ENCODE measurements at regions not wholly inside any gene's neighbourhood (a gene's known extent, or its start where the extent isn't known, plus 50 kb on each side); places are given as distances from the start of the nearest gene placed in this dataset.

DNA sequence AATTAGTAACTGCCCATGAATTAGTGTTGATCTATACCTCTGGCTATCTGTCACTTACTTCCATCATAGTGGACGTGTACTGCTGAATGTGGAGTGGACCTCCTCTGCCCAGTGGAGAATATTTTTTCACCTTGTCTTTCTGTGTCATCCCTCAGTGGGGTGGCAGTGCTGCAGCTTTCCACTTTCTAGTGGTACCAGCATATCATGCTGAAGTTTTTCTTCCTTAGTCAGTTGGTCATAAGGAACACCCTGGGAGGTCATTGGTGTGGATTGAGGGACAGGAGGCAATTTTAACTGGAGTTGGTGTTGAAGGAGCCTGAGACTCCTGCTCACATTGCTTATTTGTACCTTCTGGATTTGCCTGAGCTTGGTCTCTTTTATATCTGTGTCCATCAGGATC, 151.7 kb upstream of the ANKH start:
- H3K4me3 Mint-ChIP-seq, result no peak overlapping the region

DNA sequence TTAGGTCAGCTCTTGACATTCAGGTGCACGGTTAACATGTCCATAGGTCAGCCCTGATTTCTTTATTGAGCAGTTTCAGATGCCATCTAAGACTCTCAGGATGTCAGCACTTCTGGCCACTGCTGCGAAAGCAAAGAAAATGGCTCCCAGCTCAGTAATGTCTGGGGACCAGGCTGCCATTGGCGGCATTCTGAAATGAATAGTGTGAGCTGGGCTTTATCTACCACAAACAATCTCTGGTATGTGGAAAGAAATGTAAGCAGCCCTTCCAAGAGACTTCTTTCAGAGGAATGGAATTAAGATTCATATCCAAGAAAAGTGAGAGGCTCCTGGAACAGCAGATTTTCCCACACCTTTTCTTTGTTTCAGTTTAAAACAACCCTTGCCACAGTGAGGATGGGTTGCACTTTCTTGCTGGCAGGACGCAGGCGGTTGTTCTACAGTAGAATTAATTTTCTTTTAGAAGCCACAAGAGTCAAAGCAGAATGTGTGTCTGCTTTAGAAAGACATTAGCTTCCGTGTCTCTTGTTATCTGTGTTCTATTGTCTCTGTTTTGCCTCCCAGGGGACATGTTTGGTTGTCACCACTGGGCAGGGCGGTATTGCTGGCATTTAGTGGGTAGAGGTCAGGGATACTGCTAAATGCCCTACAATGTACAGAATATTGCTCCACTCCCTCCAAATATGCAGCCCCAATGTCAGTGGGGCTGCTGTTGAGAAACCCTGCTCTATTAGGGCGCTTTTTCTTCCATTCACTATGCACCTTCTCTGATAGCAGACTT, 149.9 kb upstream of the ANKH start:
- H3K27me3 Mint-ChIP-seq, result peaks cover 3 to 16% of the 10 kb centered on the region in 2 donors
- CTCF ChIA-PET (ENCODE audit: partially characterized antibody), result interaction anchor here (0.8 to 1.1 kb wide), 2 partner anchors 15 to 295 kb away, joined by 3 to 4 read pairs; no protein-coding TSS in a partner anchor
- intact Hi-C loops (cut with micrococcal nuclease), result no loop called here
- no peak overlapping the region for H3K27ac Mint-ChIP-seq
- peaks cover 0 to 4% (median 0%) of the 10 kb centered on the region in 8 donors for H3K9me3 Mint-ChIP-seq
- no peaks in the 10 kb centered on the region for H3K4me1 Mint-ChIP-seq
- H3K27ac ChIP-seq (ENCODE audit: low read depth, low read length), result no peak overlapping the region
- H3K4me3 ChIP-seq (ENCODE audit: low read length in 2 of 2), result no peak overlapping the region
- POLR2A ChIA-PET (ENCODE audit: partially characterized antibody), result no interaction called here
- no peaks in the 10 kb centered on the region for H3K9me3 ChIP-seq (ENCODE audit: control insufficient read depth in 1 of 2, low read length in 2 of 2)
- no peaks in the 10 kb centered on the region for H3K4me1 ChIP-seq (ENCODE audit: insufficient read depth, low read length)
- no peak for DNase-seq
- no peaks in the 10 kb centered on the region for H3K36me3 Mint-ChIP-seq
- H3K36me3 ChIP-seq (ENCODE audit: insufficient read depth, low read length), result no peaks in the 10 kb centered on the region
- peak overlapping the region in 1 of 8 donors; percentile 15 for H3K4me3 Mint-ChIP-seq
- peaks cover 4% of the 10 kb centered on the region for H3K27me3 ChIP-seq (ENCODE audit: insufficient read depth, low read length)

More for the DNA sequence above, 151.7 kb upstream of the ANKH start:
- H3K36me3 ChIP-seq (ENCODE audit: insufficient read depth, low read length), result no peaks in the 10 kb centered on the region
- H3K9me3 ChIP-seq (ENCODE audit: control insufficient read depth in 1 of 2, low read length in 2 of 2), result no peaks in the 10 kb centered on the region
- intact Hi-C loops (cut with micrococcal nuclease), result no loop called here
- Mint-ChIP-seq H3K27ac (no peak overlapping the region), H3K36me3 (peaks cover 0 to 4% of the 10 kb centered on the region in 2 donors), H3K4me1 (no peaks in the 10 kb centered on the region), H3K9me3 (peaks cover 0 to 12% (median 1%) of the 10 kb centered on the region in 8 donors), H3K27me3 (peaks cover 9 to 30% of the 10 kb centered on the region in 2 donors)
- ChIA-PET CTCF (ENCODE audit: partially characterized antibody) (interaction anchor here (1.0 kb wide), 1 partner anchor 8 kb away, joined by 3 read pairs; no protein-coding TSS in a partner anchor), POLR2A (ENCODE audit: partially characterized antibody) (no interaction called here)
- no peaks in the 10 kb centered on the region for H3K4me1 ChIP-seq (ENCODE audit: insufficient read depth, low read length)
- DNase-seq, result no peak
- H3K4me3 ChIP-seq (ENCODE audit: low read length in 2 of 2), result no peak overlapping the region
- no peak overlapping the region for H3K27ac ChIP-seq (ENCODE audit: low read depth, low read length)
- H3K27me3 ChIP-seq (ENCODE audit: insufficient read depth, low read length), result peaks cover 4% of the 10 kb centered on the region

DNA sequence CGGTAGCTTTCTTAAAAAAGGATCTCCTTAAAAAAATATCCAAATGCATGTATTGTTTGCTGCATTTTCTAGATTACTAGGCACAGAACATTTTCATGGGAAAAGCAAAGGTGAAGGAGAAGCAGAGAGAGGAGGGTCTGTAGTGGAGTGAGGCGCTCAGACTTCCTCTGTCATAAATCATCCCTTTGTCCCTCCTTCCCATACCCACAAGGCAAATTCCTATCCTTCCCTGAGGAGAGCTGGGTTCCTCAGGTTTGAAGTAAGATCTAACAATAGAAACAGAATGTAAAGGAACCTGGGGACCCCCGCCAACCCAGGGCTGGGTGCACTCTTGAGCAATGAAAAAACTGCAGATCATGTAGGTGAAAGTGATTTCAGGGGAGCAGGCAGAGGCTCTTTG, 149.2 kb upstream of the ANKH start:
- H3K9me3 ChIP-seq (ENCODE audit: control insufficient read depth in 1 of 2, low read length in 2 of 2), result no peaks in the 10 kb centered on the region
- Mint-ChIP-seq H3K4me1 (no peaks in the 10 kb centered on the region), H3K27ac (no peak overlapping the region), H3K27me3 (peaks cover 2 to 13% of the 10 kb centered on the region in 2 donors), H3K4me3 (no peak overlapping the region), H3K9me3 (peaks cover 0 to 4% (median 0%) of the 10 kb centered on the region in 8 donors), H3K36me3 (no peaks in the 10 kb centered on the region)
- no peak overlapping the region for H3K27ac ChIP-seq (ENCODE audit: low read depth, low read length)
- no peaks in the 10 kb centered on the region for H3K4me1 ChIP-seq (ENCODE audit: insufficient read depth, low read length)
- intact Hi-C loops (cut with micrococcal nuclease), result no loop called here
- ChIA-PET CTCF (ENCODE audit: partially characterized antibody) (interaction anchor here (0.8 to 1.1 kb wide), 3 partner anchors 15 to 294 kb away, joined by 3 to 5 read pairs (median 4); no protein-coding TSS in a partner anchor), POLR2A (ENCODE audit: partially characterized antibody) (no interaction called here)
- no peaks in the 10 kb centered on the region for H3K36me3 ChIP-seq (ENCODE audit: insufficient read depth, low read length)
- H3K4me3 ChIP-seq (ENCODE audit: low read length in 2 of 2), result no peak overlapping the region
- DNase-seq, result no peak
- H3K27me3 ChIP-seq (ENCODE audit: insufficient read depth, low read length), result peaks cover 4% of the 10 kb centered on the region

DNA sequence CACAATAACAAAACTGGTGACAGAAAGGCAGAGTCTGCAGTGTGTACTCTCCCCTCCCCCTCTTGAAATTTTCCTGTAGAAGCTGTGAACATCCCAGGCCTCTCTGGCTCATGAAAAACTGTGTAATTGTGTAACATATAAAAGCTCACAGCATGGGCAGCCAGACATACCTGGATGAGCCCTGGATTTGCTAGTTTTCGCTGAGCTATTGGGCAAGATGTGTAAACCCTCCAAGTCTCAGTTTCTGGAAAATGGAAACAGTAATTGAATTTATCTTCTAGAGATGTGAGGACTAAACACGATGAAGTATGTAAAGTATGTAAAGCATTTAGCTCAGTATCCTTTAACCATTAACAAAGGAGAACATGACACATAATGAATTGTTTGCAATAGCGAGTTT, 143.2 kb upstream of the ANKH start:
- no peaks in the 10 kb centered on the region for H3K4me1 Mint-ChIP-seq
- POLR2A ChIA-PET (ENCODE audit: partially characterized antibody), result no interaction called here
- intact Hi-C loops (cut with micrococcal nuclease), result loop anchor here (1.0 kb wide), 5 partner anchors 288 to 663 kb away; no protein-coding TSS in a partner anchor

DNA sequence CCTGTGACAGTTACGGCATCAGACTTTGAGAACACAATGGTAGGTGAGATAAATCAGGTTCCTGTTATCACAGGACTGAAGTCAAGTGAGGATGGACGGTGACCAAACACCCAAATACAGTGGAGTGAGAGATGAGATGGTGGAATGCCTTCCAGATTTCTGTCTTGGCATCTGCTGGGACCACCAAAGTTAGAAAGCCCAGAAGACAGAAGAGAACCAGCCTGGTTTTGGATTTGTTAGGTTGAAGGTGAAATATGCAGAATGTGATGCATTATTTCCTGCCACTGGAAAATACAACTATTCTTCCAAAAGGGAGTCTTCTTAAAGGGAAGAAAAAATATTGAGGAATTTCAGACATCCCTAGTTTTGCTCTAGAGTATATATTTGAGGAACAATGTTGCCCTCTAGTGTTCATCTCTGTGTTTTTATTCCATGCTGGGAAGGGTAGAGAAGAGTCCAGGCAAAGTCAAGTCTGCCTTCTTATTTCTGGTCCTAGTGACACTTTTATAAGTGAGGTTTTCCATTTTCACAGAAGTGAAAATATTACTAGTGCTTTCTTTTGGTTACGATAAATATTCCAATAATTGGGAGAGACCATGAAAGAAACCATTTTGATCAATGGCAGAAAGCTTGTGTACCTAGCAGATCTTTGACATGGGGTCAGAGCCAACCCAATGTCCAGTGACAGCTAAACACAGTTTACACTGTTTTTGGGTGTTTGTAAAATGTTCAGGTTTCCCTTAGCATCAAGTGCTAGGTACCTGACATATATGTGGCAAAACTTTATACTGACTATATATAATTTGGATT, 142.3 kb upstream of the ANKH start:
- Mint-ChIP-seq H3K9me3 (peaks cover 0 to 2% (median 0%) of the 10 kb centered on the region in 8 donors), H3K36me3 (no peaks in the 10 kb centered on the region), H3K4me1 (no peaks in the 10 kb centered on the region), H3K27ac (no peak overlapping the region), H3K4me3 (no peak overlapping the region), H3K27me3 (peaks cover 0 to under 1% of the 10 kb centered on the region in 2 donors)
- intact Hi-C loops (cut with micrococcal nuclease), result loop anchor here (1.0 kb wide), 5 partner anchors 287 to 662 kb away; no protein-coding TSS in a partner anchor
- Histone ChIP-seq H3K9me3 (ENCODE audit: control insufficient read depth in 1 of 2, low read length in 2 of 2) (no peaks in the 10 kb centered on the region), H3K4me1 (ENCODE audit: insufficient read depth, low read length) (no peaks in the 10 kb centered on the region), H3K27me3 (ENCODE audit: insufficient read depth, low read length) (no peaks in the 10 kb centered on the region), H3K27ac (ENCODE audit: low read depth, low read length) (no peak overlapping the region), H3K4me3 (ENCODE audit: low read length in 2 of 2) (no peak overlapping the region), H3K36me3 (ENCODE audit: insufficient read depth, low read length) (no peaks in the 10 kb centered on the region)
- ChIA-PET POLR2A (ENCODE audit: partially characterized antibody) (no interaction called here), CTCF (ENCODE audit: partially characterized antibody) (interaction anchor here (0.6 to 3.8 kb wide), 8 partner anchors 8 to 662 kb away, joined by 3 to 32 read pairs (median 4); no protein-coding TSS in a partner anchor)
- peak in 4 of 5 donors; percentile 19 to 36 (median 28) for DNase-seq

More for the DNA sequence above, 143.2 kb upstream of the ANKH start:
- CTCF ChIA-PET (ENCODE audit: partially characterized antibody), result interaction anchor here (0.6 to 3.8 kb wide), 11 partner anchors 9 to 663 kb away, joined by 3 to 32 read pairs (median 3); no protein-coding TSS in a partner anchor
- Mint-ChIP-seq H3K36me3 (no peaks in the 10 kb centered on the region), H3K4me3 (no peak overlapping the region), H3K27me3 (no peaks in the 10 kb centered on the region), H3K9me3 (peaks cover 0 to 2% (median 0%) of the 10 kb centered on the region in 8 donors), H3K27ac (no peak overlapping the region)
- no peaks in the 10 kb centered on the region for H3K27me3 ChIP-seq (ENCODE audit: insufficient read depth, low read length)
- no peak for DNase-seq
- H3K4me1 ChIP-seq (ENCODE audit: insufficient read depth, low read length), result no peaks in the 10 kb centered on the region
- no peaks in the 10 kb centered on the region for H3K9me3 ChIP-seq (ENCODE audit: control insufficient read depth in 1 of 2, low read length in 2 of 2)
- H3K4me3 ChIP-seq (ENCODE audit: low read length in 2 of 2), result no peak overlapping the region
- no peak overlapping the region for H3K27ac ChIP-seq (ENCODE audit: low read depth, low read length)
- no peaks in the 10 kb centered on the region for H3K36me3 ChIP-seq (ENCODE audit: insufficient read depth, low read length)

DNA sequence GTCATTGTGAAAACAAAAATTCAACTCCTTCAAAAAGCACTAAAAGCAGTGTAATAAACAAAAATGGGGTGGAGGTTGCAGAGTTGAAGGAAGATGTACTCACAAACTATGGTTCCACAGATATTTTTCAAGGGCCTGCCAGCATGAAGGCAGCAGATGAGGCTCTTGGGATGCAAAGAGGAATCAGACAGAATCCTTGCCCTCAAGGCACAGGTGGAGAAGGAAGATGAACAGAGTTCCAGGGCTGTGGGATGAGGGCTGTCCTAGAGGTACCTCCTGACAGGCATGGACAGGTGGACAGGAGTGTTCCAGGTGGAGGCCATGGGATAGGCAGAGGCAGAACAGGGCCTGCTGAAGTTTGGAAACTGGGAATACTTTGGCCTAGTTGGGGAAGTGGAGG, 140.5 kb upstream of the ANKH start:
- Mint-ChIP-seq H3K9me3 (no peaks in the 10 kb centered on the region), H3K36me3 (no peaks in the 10 kb centered on the region), H3K27me3 (peaks cover 0 to 2% of the 10 kb centered on the region in 2 donors), H3K4me3 (no peak overlapping the region), H3K4me1 (no peaks in the 10 kb centered on the region), H3K27ac (peak overlapping the region in 2 of 7 donors; percentile 76)
- Histone ChIP-seq H3K4me1 (ENCODE audit: insufficient read depth, low read length) (no peaks in the 10 kb centered on the region), H3K9me3 (ENCODE audit: control insufficient read depth in 1 of 2, low read length in 2 of 2) (no peaks in the 10 kb centered on the region), H3K27ac (ENCODE audit: low read depth, low read length) (no peak overlapping the region), H3K27me3 (ENCODE audit: insufficient read depth, low read length) (no peaks in the 10 kb centered on the region), H3K36me3 (ENCODE audit: insufficient read depth, low read length) (no peaks in the 10 kb centered on the region), H3K4me3 (ENCODE audit: low read length in 2 of 2) (no peak overlapping the region)
- intact Hi-C loops (cut with micrococcal nuclease), result no loop called here
- CTCF ChIA-PET (ENCODE audit: partially characterized antibody), result interaction anchor here (1.0 to 1.2 kb wide), 5 partner anchors 9 to 329 kb away, joined by 3 to 4 read pairs (median 3); no protein-coding TSS in a partner anchor
- POLR2A ChIA-PET (ENCODE audit: partially characterized antibody), result no interaction called here
- DNase-seq, result no peak

DNA sequence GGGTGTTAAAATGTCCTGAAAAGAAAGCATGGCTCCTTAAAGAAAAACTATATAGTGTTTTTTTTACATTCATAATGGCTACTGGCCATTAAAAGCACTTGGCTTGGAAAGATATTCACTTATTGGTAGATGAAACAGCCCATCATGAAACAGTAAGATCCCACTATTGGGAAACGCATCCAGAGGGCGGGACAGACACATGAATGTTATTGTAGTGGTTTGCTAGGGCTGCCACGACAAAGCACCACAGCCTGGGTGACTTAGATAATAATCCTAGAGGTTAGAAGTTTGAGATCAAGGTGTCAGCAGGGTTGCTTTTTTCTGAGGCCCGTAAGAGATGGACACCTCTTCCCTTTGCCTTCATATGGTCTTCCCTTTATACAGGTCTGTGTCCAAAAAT, 139.4 kb upstream of the ANKH start:
- no peaks in the 10 kb centered on the region for H3K27me3 ChIP-seq (ENCODE audit: insufficient read depth, low read length)
- no peaks in the 10 kb centered on the region for H3K4me1 ChIP-seq (ENCODE audit: insufficient read depth, low read length)
- H3K36me3 ChIP-seq (ENCODE audit: insufficient read depth, low read length), result no peaks in the 10 kb centered on the region
- H3K27ac ChIP-seq (ENCODE audit: low read depth, low read length), result no peak overlapping the region
- no peak for DNase-seq
- Mint-ChIP-seq H3K36me3 (no peaks in the 10 kb centered on the region), H3K9me3 (no peaks in the 10 kb centered on the region), H3K27ac (no peak overlapping the region), H3K27me3 (peaks cover 0 to 3% of the 10 kb centered on the region in 2 donors), H3K4me3 (no peak overlapping the region), H3K4me1 (no peaks in the 10 kb centered on the region)
- H3K4me3 ChIP-seq (ENCODE audit: low read length in 2 of 2), result no peak overlapping the region
- H3K9me3 ChIP-seq (ENCODE audit: control insufficient read depth in 1 of 2, low read length in 2 of 2), result no peaks in the 10 kb centered on the region
- CTCF ChIA-PET (ENCODE audit: partially characterized antibody), result interaction anchor here (1.6 kb wide), 1 partner anchor 18 kb away, joined by 6 read pairs; no protein-coding TSS in a partner anchor
- POLR2A ChIA-PET (ENCODE audit: partially characterized antibody), result no interaction called here
- intact Hi-C loops (cut with micrococcal nuclease), result no loop called here

Measured in CD4-positive, alpha-beta memory T cell (primary cell).